MM.1S (cell line): ENCODE measurements at regions not wholly inside any gene's neighbourhood (a gene's known extent, or its start where the extent isn't known, plus 50 kb on each side); places are given as distances from the start of the nearest gene placed in this dataset.

ENCODE experiments used
- CTCF ChIP-seq: fragments of 300-600 bp; sonication (generic); IDR thresholded peaks from 2 replicates; pipeline ENCODE4 v1.5.1; 2016; ENCODE audit warnings: antibody characterized with exemption, low read length, mixed read lengths
- EZH2phosphoT487 ChIP-seq: fragments of 300-600 bp; sonication (generic); IDR thresholded peaks from 2 replicates; pipeline ENCODE4 v1.6.1; 2018; ENCODE audit warnings: antibody characterized with exemption, low read length

- TF ChIP-seq CTCF, result no peak
- TF ChIP-seq EZH2phosphoT487, result no peak
These were observed 266.4 kb downstream of the TINAG start for GRCh38 chr6:54574671-54575070.
